ENCODE measurements at regions not wholly inside any gene's neighbourhood (a gene's known extent, or its start where the extent isn't known, plus 50 kb on each side); places are given as distances from the start of the nearest gene placed in this dataset.

DNA sequence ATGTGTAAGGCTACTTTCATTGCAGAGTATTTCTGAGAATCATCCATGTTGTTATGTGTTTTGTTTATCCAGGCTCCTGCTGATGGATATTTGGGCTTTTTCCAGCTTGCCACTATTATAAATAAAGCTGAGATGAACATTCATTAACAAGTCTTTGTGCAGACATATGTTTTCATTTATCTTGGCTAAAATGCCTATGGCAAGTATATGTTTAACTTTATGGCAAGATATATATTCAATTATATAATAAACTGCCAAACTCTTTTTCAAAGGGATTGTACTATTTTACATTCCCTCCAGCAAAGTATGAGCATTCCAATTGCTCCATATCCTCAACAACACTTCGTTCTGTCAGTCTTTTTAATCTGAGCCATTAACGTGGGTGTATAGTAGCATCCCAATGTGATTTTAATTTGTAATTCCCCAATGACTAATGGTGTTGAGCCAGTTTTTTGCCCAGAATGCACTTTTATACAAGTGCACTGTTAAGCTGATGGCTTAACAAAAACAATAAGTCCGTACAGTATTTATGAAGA lies 452.4 kb downstream of the SHQ1 start:
- Histone ChIP-seq H3K23ac (ENCODE audit: low read length) (no peak overlapping the region), H3K79me1 (ENCODE audit: low read length) (peaks cover 7% of the 10 kb centered on the region), H3K56ac (ENCODE audit: low read length) (no peak overlapping the region), H2BK5ac (ENCODE audit: low read length) (no peak overlapping the region), H3K4ac (ENCODE audit: low read depth, low read length) (no peak overlapping the region), H2BK15ac (replicated peaks; ENCODE audit: low read depth) (no peak overlapping the region), H3K9ac (ENCODE audit: low read length) (no peak overlapping the region), H3K27me3 (ENCODE audit: insufficient read depth, low read length, poor library complexity) (no peaks in the 10 kb centered on the region), H4K8ac (ENCODE audit: low read depth, low read length) (no peak overlapping the region), H2AK5ac (ENCODE audit: low read length) (no peak overlapping the region), H3K18ac (ENCODE audit: low read length) (no peak overlapping the region), H3K36me3 (ENCODE audit: control insufficient read depth, insufficient read depth, low read length) (no peaks in the 10 kb centered on the region), H3K79me2 (ENCODE audit: control insufficient read depth, insufficient read depth, low read length) (peaks cover 84% of the 10 kb centered on the region), H4K5ac (ENCODE audit: low read length) (no peak overlapping the region), H3K27ac (ENCODE audit: low read depth, low read length) (no peak overlapping the region), H3K4me1 (ENCODE audit: control insufficient read depth, low read depth, low read length) (peaks cover 5% of the 10 kb centered on the region), H3K4me3 (ENCODE audit: low read length) (no peak overlapping the region), H2BK120ac (ENCODE audit: low read depth, low read length) (no peak overlapping the region), H3K4me2 (ENCODE audit: low read length) (no peak overlapping the region)
- DNase-seq, result no peak
- no CpG with 5 or more reads among the region's 3 CpGs for WGBS (ENCODE audit: extremely low coverage, insufficient coverage, low lambda C conversion rate)

- H3K4me2 ChIP-seq (ENCODE audit: low read length), result no peak overlapping the region
- H3K4ac ChIP-seq (ENCODE audit: low read depth, low read length), result no peak overlapping the region
- no peak overlapping the region for H4K8ac ChIP-seq (ENCODE audit: low read depth, low read length)
- H3K36me3 ChIP-seq (ENCODE audit: control insufficient read depth, insufficient read depth, low read length), result no peaks in the 10 kb centered on the region
- H3K79me1 ChIP-seq (ENCODE audit: low read length), result peaks cover 5% of the 10 kb centered on the region
- no peak overlapping the region for H2BK120ac ChIP-seq (ENCODE audit: low read depth, low read length)
- peaks cover 12% of the 10 kb centered on the region for H3K4me1 ChIP-seq (ENCODE audit: control insufficient read depth, low read depth, low read length)
- no peak overlapping the region for H2AK5ac ChIP-seq (ENCODE audit: low read length)
- H3K18ac ChIP-seq (ENCODE audit: low read length), result no peak overlapping the region
- H3K27ac ChIP-seq (ENCODE audit: low read depth, low read length), result no peak overlapping the region
- H3K9ac ChIP-seq (ENCODE audit: low read length), result no peak overlapping the region
- H3K56ac ChIP-seq (ENCODE audit: low read length), result no peak overlapping the region
- no CpG with 5 or more reads among the region's 2 CpGs for WGBS (ENCODE audit: extremely low coverage, insufficient coverage, low lambda C conversion rate)
- no peak overlapping the region for H3K23ac ChIP-seq (ENCODE audit: low read length)
- peaks cover 82% of the 10 kb centered on the region for H3K79me2 ChIP-seq (ENCODE audit: control insufficient read depth, insufficient read depth, low read length)
- H3K27me3 ChIP-seq (ENCODE audit: insufficient read depth, low read length, poor library complexity), result no peaks in the 10 kb centered on the region
- no peak overlapping the region for H2BK5ac ChIP-seq (ENCODE audit: low read length)
- H2BK15ac ChIP-seq (replicated peaks; ENCODE audit: low read depth), result no peak overlapping the region
- no peak for DNase-seq
- H3K4me3 ChIP-seq (ENCODE audit: low read length), result no peak overlapping the region
- no peak overlapping the region for H4K5ac ChIP-seq (ENCODE audit: low read length)
These were observed 454.8 kb downstream of the SHQ1 start for GRCh38 chr3:72393455-72393854.

DNA sequence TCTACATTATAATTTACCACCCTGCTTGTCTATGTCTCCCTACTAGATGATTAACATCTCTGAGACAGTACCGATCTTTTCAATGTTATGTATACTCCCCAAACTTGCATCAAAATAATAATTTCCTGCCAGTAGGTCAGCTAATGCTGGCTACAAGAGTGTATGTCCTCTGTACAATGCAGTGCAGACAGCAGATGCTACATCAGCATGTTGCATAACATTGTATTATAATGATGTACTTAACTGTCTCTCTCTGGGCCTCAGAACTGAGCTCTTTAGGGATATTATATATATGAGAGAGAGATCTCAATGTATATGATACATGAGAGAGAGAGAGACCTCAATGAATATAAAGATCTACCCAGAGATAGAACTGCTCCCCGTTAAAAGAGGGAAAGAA lies 456.6 kb downstream of the SHQ1 start:
- Histone ChIP-seq H2BK5ac (ENCODE audit: low read length) (no peak overlapping the region), H3K36me3 (ENCODE audit: control insufficient read depth, insufficient read depth, low read length) (no peaks in the 10 kb centered on the region), H3K4ac (ENCODE audit: low read depth, low read length) (no peak overlapping the region), H3K4me1 (ENCODE audit: control insufficient read depth, low read depth, low read length) (peaks cover 21% of the 10 kb centered on the region), H3K4me2 (ENCODE audit: low read length) (no peak overlapping the region), H3K23ac (ENCODE audit: low read length) (no peak overlapping the region), H4K8ac (ENCODE audit: low read depth, low read length) (no peak overlapping the region), H3K27ac (ENCODE audit: low read depth, low read length) (no peak overlapping the region), H2AK5ac (ENCODE audit: low read length) (no peak overlapping the region), H3K79me2 (ENCODE audit: control insufficient read depth, insufficient read depth, low read length) (peaks cover 88% of the 10 kb centered on the region), H3K27me3 (ENCODE audit: insufficient read depth, low read length, poor library complexity) (no peaks in the 10 kb centered on the region), H3K79me1 (ENCODE audit: low read length) (peaks cover 6% of the 10 kb centered on the region), H2BK15ac (replicated peaks; ENCODE audit: low read depth) (no peak overlapping the region), H3K18ac (ENCODE audit: low read length) (no peak overlapping the region), H3K9ac (ENCODE audit: low read length) (no peak overlapping the region), H2BK120ac (ENCODE audit: low read depth, low read length) (no peak overlapping the region), H3K56ac (ENCODE audit: low read length) (no peak overlapping the region), H3K4me3 (ENCODE audit: low read length) (no peak overlapping the region), H4K5ac (ENCODE audit: low read length) (no peak overlapping the region)
- no CpG with 5 or more reads among the region's 2 CpGs for WGBS (ENCODE audit: extremely low coverage, insufficient coverage, low lambda C conversion rate)
- DNase-seq, result no peak

DNA sequence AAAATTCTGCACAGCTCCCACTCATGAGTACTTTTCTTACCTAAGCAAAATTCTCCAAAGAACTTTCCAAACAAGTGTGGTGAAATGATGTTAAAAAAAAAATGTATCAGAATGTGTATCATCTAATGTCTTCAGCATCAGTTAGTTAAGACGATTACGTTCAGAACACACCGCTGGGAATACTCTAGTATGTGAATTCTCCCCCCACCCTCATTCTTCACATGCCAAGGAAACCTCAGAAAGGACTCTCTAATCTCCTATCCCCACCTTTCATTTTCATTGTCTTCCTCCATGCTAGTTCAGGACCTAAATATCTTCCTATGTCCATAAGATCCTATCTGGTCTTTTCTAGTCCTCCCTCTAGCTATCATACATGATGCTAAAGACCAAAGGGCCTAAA lies 457.4 kb downstream of the SHQ1 start:
- Histone ChIP-seq H4K8ac (ENCODE audit: low read depth, low read length) (no peak overlapping the region), H2BK5ac (ENCODE audit: low read length) (no peak overlapping the region), H4K5ac (ENCODE audit: low read length) (no peak overlapping the region), H2BK15ac (replicated peaks; ENCODE audit: low read depth) (no peak overlapping the region), H2AK5ac (ENCODE audit: low read length) (no peak overlapping the region), H2BK120ac (ENCODE audit: low read depth, low read length) (no peak overlapping the region), H3K23ac (ENCODE audit: low read length) (no peak overlapping the region), H3K4me2 (ENCODE audit: low read length) (no peak overlapping the region), H3K27me3 (ENCODE audit: insufficient read depth, low read length, poor library complexity) (no peaks in the 10 kb centered on the region), H3K4ac (ENCODE audit: low read depth, low read length) (no peak overlapping the region), H3K79me2 (ENCODE audit: control insufficient read depth, insufficient read depth, low read length) (peaks cover 88% of the 10 kb centered on the region), H3K4me3 (ENCODE audit: low read length) (no peak overlapping the region), H3K27ac (ENCODE audit: low read depth, low read length) (no peak overlapping the region), H3K79me1 (ENCODE audit: low read length) (peaks cover 4% of the 10 kb centered on the region), H3K36me3 (ENCODE audit: control insufficient read depth, insufficient read depth, low read length) (no peaks in the 10 kb centered on the region), H3K56ac (ENCODE audit: low read length) (no peak overlapping the region), H3K18ac (ENCODE audit: low read length) (no peak overlapping the region), H3K9ac (ENCODE audit: low read length) (no peak overlapping the region), H3K4me1 (ENCODE audit: control insufficient read depth, low read depth, low read length) (peaks cover 23% of the 10 kb centered on the region)
- WGBS (ENCODE audit: extremely low coverage, insufficient coverage, low lambda C conversion rate), result no CpG with 5 or more reads among the region's 3 CpGs
- DNase-seq, result peak; percentile 78

- Histone ChIP-seq H3K4me3 (ENCODE audit: low read length) (no peak overlapping the region), H3K4me1 (ENCODE audit: control insufficient read depth, low read depth, low read length) (peaks cover 25% of the 10 kb centered on the region), H2BK120ac (ENCODE audit: low read depth, low read length) (no peak overlapping the region), H3K79me1 (ENCODE audit: low read length) (peaks cover 11% of the 10 kb centered on the region), H3K18ac (ENCODE audit: low read length) (peak overlapping the region; percentile 45), H4K8ac (ENCODE audit: low read depth, low read length) (no peak overlapping the region), H3K36me3 (ENCODE audit: control insufficient read depth, insufficient read depth, low read length) (no peaks in the 10 kb centered on the region), H3K27me3 (ENCODE audit: insufficient read depth, low read length, poor library complexity) (no peaks in the 10 kb centered on the region), H2BK5ac (ENCODE audit: low read length) (no peak overlapping the region), H3K79me2 (ENCODE audit: control insufficient read depth, insufficient read depth, low read length) (peaks cover 89% of the 10 kb centered on the region), H2AK5ac (ENCODE audit: low read length) (no peak overlapping the region), H3K4me2 (ENCODE audit: low read length) (no peak overlapping the region), H3K9ac (ENCODE audit: low read length) (no peak overlapping the region), H4K5ac (ENCODE audit: low read length) (no peak overlapping the region), H3K27ac (ENCODE audit: low read depth, low read length) (no peak overlapping the region), H2BK15ac (replicated peaks; ENCODE audit: low read depth) (no peak overlapping the region), H3K23ac (ENCODE audit: low read length) (no peak overlapping the region), H3K4ac (ENCODE audit: low read depth, low read length) (no peak overlapping the region), H3K56ac (ENCODE audit: low read length) (no peak overlapping the region)
- WGBS (ENCODE audit: extremely low coverage, insufficient coverage, low lambda C conversion rate), result no CpG with 5 or more reads among the region's 2 CpGs
- DNase-seq, result peak; percentile 57
These were observed 459.6 kb downstream of the SHQ1 start for GRCh38 chr3:72388644-72389043.

DNA sequence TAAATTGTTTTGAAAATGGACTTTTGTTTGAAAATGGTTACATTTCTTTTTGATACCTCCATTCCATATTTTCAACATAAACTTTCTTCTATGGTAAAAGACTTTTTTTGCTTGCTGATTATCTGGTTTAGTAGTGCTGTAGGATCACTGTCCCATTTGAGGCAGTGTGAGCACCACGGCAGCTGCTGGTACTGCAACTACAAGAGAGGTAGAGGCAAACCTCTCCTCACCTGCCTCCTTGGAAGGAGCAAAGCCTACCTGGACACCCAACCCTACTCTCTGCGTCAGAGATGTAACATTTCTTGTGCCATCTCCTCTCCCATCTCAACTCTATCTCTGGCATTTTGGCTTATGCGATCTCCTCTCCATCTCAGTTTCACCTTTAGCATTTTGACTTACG lies 460.1 kb downstream of the SHQ1 start:
- Histone ChIP-seq H3K9ac (ENCODE audit: low read length) (no peak overlapping the region), H3K4me2 (ENCODE audit: low read length) (no peak overlapping the region), H3K79me2 (ENCODE audit: control insufficient read depth, insufficient read depth, low read length) (peaks cover 89% of the 10 kb centered on the region), H3K4ac (ENCODE audit: low read depth, low read length) (no peak overlapping the region), H3K23ac (ENCODE audit: low read length) (no peak overlapping the region), H3K36me3 (ENCODE audit: control insufficient read depth, insufficient read depth, low read length) (no peaks in the 10 kb centered on the region), H4K5ac (ENCODE audit: low read length) (no peak overlapping the region), H3K56ac (ENCODE audit: low read length) (no peak overlapping the region), H4K8ac (ENCODE audit: low read depth, low read length) (no peak overlapping the region), H2AK5ac (ENCODE audit: low read length) (no peak overlapping the region), H3K79me1 (ENCODE audit: low read length) (peaks cover 12% of the 10 kb centered on the region), H3K27ac (ENCODE audit: low read depth, low read length) (no peak overlapping the region), H2BK5ac (ENCODE audit: low read length) (no peak overlapping the region), H2BK15ac (replicated peaks; ENCODE audit: low read depth) (no peak overlapping the region), H3K27me3 (ENCODE audit: insufficient read depth, low read length, poor library complexity) (no peaks in the 10 kb centered on the region), H3K4me1 (ENCODE audit: control insufficient read depth, low read depth, low read length) (peaks cover 25% of the 10 kb centered on the region), H3K4me3 (ENCODE audit: low read length) (no peak overlapping the region), H3K18ac (ENCODE audit: low read length) (peak overlapping the region; percentile 45), H2BK120ac (ENCODE audit: low read depth, low read length) (no peak overlapping the region)
- no CpG with 5 or more reads among the region's 4 CpGs for WGBS (ENCODE audit: extremely low coverage, insufficient coverage, low lambda C conversion rate)
- DNase-seq, result no peak

Data from mesendoderm (in vitro differentiated cells).